Astrocyte (in vitro differentiated cells and primary cell): ENCODE measurements at regions not wholly inside any gene's neighbourhood (a gene's known extent, or its start where the extent isn't known, plus 50 kb on each side); places are given as distances from the start of the nearest gene placed in this dataset.
"Not testable (repeated sequence)": the region's sequence is repeated elsewhere in the genome, so short reads cannot be mapped to it uniquely, and the experiment has no call there.

Experiments
- DNase-seq: peaks from one replicate; pipeline ENCODE4 v3.0.0-alpha.2; 2010; ENCODE audit warnings: low read depth
- FAIRE-seq: peaks from 2 replicates; lab custom pipeline; 2011; peaks lifted over from hg19 to GRCh38; lab: Jason Lieb, UNC
- H2AFZ ChIP-seq: 2 replicates; pipeline ENCODE4 v1.6.0; 2012; ENCODE audit warnings: low read depth, low read length, inconsistent platforms
- H3K27ac ChIP-seq: 2 replicates; pipeline ENCODE4 v1.5.1; 2011; ENCODE audit warnings: low read depth, low read length, inconsistent platforms
- H3K27me3 ChIP-seq: 2 replicates; pipeline ENCODE4 v1.6.0; 2011; ENCODE audit warnings: low read length, inconsistent platforms; ENCODE audit not compliant: insufficient read depth
- H3K36me3 ChIP-seq: 2 replicates; pipeline ENCODE4 v1.5.1; 2011; ENCODE audit warnings: low read length, inconsistent platforms; ENCODE audit not compliant: insufficient read depth
- H3K4me1 ChIP-seq: 2 replicates; pipeline ENCODE4 v1.5.1; 2011; ENCODE audit warnings: low read length, inconsistent platforms; ENCODE audit not compliant: insufficient read depth
- H3K4me2 ChIP-seq: 2 replicates; pipeline ENCODE4 v1.6.0; 2012; ENCODE audit warnings: low read length, inconsistent platforms
- H3K4me3 ChIP-seq: 2 replicates; pipeline ENCODE4 v1.5.1; 2011; ENCODE audit warnings: low read depth, mild to moderate bottlenecking, low read length, inconsistent platforms; ENCODE audit not compliant: insufficient read depth
- H3K79me2 ChIP-seq: 2 replicates; pipeline ENCODE4 v1.6.0; 2012; ENCODE audit warnings: mild to moderate bottlenecking, low read length, inconsistent platforms; ENCODE audit not compliant: insufficient read depth
- H3K9ac ChIP-seq: 2 replicates; pipeline ENCODE4 v1.6.0; 2012; ENCODE audit warnings: mild to moderate bottlenecking, low read length, inconsistent platforms
- H3K9me3 ChIP-seq: 2 replicates; pipeline ENCODE4 v1.5.1; 2012; ENCODE audit warnings: low read depth, mild to moderate bottlenecking, low read length, inconsistent platforms; ENCODE audit not compliant: insufficient read depth
- H4K20me1 ChIP-seq: 2 replicates; pipeline ENCODE4 v1.6.0; 2012; ENCODE audit warnings: low read length, inconsistent platforms; ENCODE audit not compliant: insufficient read depth
- H3K27ac Mint-ChIP-seq: one replicate; pipeline ENCODE4 v1.8.0; 2021; ENCODE audit warnings: mild to moderate bottlenecking, mixed read lengths; ENCODE audit not compliant: unreplicated experiment
- H3K27me3 Mint-ChIP-seq: one replicate; pipeline ENCODE4 v1.8.0; 2021; ENCODE audit warnings: low read depth, mixed read lengths; ENCODE audit not compliant: unreplicated experiment
- H3K36me3 Mint-ChIP-seq: one replicate; pipeline ENCODE4 v1.8.0; 2021; ENCODE audit warnings: low read depth, mixed read lengths; ENCODE audit not compliant: unreplicated experiment
- H3K4me1 Mint-ChIP-seq: one replicate; pipeline ENCODE4 v1.8.0; 2021; ENCODE audit warnings: low read depth, mixed read lengths; ENCODE audit not compliant: unreplicated experiment
- H3K4me3 Mint-ChIP-seq: one replicate; pipeline ENCODE4 v1.8.0; 2021; ENCODE audit warnings: mild to moderate bottlenecking, moderate library complexity, mixed read lengths; ENCODE audit not compliant: unreplicated experiment
- H3K9me3 Mint-ChIP-seq: one replicate; pipeline ENCODE4 v1.8.0; 2021; ENCODE audit warnings: mild to moderate bottlenecking, mixed read lengths; ENCODE audit not compliant: unreplicated experiment
- EZH2 ChIP-seq: IDR thresholded peaks from 2 replicates; pipeline ENCODE4 v1.6.1; 2012; ENCODE audit warnings: mild to moderate bottlenecking, low read length, inconsistent platforms; ENCODE audit not compliant: insufficient read depth
- TF ChIP-seq, protein P1 (sequence below): IDR thresholded peaks from 2 replicates; pipeline ENCODE4 v1.5.1; 2011; ENCODE audit warnings: low read depth, mild to moderate bottlenecking, inconsistent platforms, low read length, moderate library complexity; ENCODE audit not compliant: insufficient read depth

DNA sequence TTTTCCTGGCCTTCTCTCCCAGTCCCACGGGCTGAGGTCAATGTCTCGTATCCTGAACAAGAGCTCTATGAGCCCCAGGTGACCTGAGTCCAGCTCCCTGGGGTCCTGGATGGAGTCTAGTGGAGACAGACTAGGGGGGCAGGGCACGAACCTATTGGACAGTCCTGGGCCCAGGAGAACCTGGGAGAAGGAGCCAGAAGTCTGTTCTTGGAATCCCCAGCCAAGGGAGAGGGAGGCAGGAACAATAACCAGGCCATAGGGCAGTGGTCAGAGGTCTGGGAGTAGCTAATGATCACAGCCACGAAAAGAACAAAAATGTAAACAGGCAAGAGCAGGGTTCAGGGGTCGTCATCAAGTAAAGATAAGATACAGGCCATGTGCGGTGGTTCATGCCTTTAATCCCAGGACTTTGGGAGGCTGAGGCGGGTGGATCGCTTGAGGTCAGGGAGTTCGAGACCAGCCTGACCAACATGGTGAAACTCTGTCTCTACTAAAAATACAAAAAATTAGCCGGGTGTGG, 60.8 kb downstream of the COPRS start:
- Histone ChIP-seq H3K36me3 (no peaks in the 10 kb centered on the region), H3K4me3 (no peak overlapping the region), H3K27me3 (no peaks in the 10 kb centered on the region), H2AFZ (no peak overlapping the region), H4K20me1 (no peaks in the 10 kb centered on the region), H3K27ac (no peak overlapping the region), H3K4me2 (no peak overlapping the region), H3K9ac (no peak overlapping the region), H3K9me3 (no peaks in the 10 kb centered on the region), H3K4me1 (no peaks in the 10 kb centered on the region), H3K79me2 (no peaks in the 10 kb centered on the region)
- TF ChIP-seq, protein P1, sequence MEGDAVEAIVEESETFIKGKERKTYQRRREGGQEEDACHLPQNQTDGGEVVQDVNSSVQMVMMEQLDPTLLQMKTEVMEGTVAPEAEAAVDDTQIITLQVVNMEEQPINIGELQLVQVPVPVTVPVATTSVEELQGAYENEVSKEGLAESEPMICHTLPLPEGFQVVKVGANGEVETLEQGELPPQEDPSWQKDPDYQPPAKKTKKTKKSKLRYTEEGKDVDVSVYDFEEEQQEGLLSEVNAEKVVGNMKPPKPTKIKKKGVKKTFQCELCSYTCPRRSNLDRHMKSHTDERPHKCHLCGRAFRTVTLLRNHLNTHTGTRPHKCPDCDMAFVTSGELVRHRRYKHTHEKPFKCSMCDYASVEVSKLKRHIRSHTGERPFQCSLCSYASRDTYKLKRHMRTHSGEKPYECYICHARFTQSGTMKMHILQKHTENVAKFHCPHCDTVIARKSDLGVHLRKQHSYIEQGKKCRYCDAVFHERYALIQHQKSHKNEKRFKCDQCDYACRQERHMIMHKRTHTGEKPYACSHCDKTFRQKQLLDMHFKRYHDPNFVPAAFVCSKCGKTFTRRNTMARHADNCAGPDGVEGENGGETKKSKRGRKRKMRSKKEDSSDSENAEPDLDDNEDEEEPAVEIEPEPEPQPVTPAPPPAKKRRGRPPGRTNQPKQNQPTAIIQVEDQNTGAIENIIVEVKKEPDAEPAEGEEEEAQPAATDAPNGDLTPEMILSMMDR, result no peak
- TF ChIP-seq EZH2, result no peak
- Mint-ChIP-seq H3K27me3 (peaks cover 15% of the 10 kb centered on the region), H3K4me3 (no peak overlapping the region), H3K27ac (no peak overlapping the region), H3K36me3 (no peaks in the 10 kb centered on the region), H3K4me1 (no peaks in the 10 kb centered on the region), H3K9me3 (no peaks in the 10 kb centered on the region)
- FAIRE-seq (no peak), DNase-seq (no peak)

DNA sequence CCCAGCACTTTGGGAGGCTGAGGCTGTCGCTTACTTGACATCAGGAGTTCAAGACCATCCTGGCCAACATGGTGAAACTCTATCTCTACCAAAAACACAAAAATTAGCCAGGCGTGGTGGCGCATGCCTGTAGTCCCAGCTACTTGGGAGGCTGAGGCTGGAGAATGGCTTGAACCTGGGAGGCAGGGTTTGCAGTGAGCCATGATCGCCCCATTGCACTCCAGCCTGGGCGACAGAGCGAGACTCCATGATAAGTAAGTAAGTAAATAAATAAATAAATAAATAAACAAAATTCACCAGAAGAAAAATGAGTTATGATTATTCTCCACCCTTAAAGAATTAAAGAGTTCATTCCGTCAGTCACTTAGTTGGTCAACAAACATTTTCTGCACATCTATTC, 63.1 kb downstream of the COPRS start:
- FAIRE-seq, H3K4me3 Mint-ChIP-seq, H3K36me3 Mint-ChIP-seq: not testable (repeated sequence)

DNA sequence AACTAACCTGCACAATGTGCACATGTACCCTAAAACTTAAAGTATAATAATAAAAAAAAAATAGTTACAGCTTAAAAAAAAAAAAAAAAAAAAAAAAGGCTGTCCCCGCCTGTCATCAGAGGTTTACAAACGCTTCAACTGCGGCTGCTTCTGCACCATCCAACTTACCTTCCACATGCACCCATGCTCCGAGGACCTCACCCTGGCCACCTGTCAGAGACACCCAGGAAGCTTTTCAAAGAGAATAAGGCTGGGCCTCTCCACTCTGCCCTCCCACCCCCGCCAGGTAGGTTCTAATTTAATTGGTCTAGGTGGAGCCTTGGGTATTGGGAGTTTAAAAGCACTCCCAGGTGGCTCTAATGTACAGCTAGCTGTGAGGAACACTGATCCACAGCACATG, 64.9 kb downstream of the COPRS start:
- Histone ChIP-seq H3K27ac (no peak overlapping the region), H4K20me1 (no peaks in the 10 kb centered on the region), H3K4me2 (no peak overlapping the region), H2AFZ (no peak overlapping the region), H3K4me3 (no peak overlapping the region), H3K9ac (no peak overlapping the region), H3K79me2 (no peaks in the 10 kb centered on the region), H3K27me3 (peaks cover 3% of the 10 kb centered on the region), H3K9me3 (no peaks in the 10 kb centered on the region), H3K36me3 (no peaks in the 10 kb centered on the region), H3K4me1 (no peaks in the 10 kb centered on the region)
- TF ChIP-seq, protein P1, result no peak
- no peak for TF ChIP-seq EZH2
- Mint-ChIP-seq H3K4me1 (no peaks in the 10 kb centered on the region), H3K27ac (no peak overlapping the region), H3K36me3 (no peaks in the 10 kb centered on the region), H3K4me3 (no peak overlapping the region), H3K27me3 (peaks cover 19% of the 10 kb centered on the region), H3K9me3 (peaks cover 4% of the 10 kb centered on the region)
- DNase-seq, result no peak
- no peak for FAIRE-seq

More for the DNA sequence above, 63.1 kb downstream of the COPRS start:
- DNase-seq, H3K4me3 ChIP-seq, H3K4me1 ChIP-seq, H3K4me1 Mint-ChIP-seq, H3K27me3 ChIP-seq, H3K9me3 Mint-ChIP-seq, H3K36me3 ChIP-seq, H3K27ac ChIP-seq, H3K79me2 ChIP-seq, H2AFZ ChIP-seq, H3K27ac Mint-ChIP-seq, H4K20me1 ChIP-seq, H3K4me2 ChIP-seq, H3K9ac ChIP-seq, H3K9me3 ChIP-seq: not testable (repeated sequence)
- H3K27me3 Mint-ChIP-seq, result peaks cover 23% of the 10 kb centered on the region

DNA sequence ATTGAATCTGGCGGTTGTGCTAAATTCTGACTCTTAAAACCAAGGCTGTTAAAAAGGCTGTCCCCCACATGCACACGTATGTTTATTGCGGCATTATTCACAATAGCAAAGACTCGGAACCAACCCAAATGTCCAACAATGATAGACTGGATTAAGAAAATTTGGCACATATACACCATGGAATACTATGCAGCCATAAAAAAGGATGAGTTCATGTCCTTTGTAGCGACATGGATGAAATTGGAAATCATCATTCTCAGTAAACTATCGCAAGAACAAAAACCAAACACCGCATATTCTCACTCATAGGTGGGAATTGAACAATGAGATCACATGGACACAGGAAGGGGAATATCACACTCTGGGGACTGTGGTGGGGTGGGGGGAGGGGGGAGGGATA, 65.4 kb downstream of the COPRS start:
- not testable (repeated sequence) for H2AFZ ChIP-seq, H3K4me3 ChIP-seq, H3K36me3 ChIP-seq, H3K36me3 Mint-ChIP-seq, H3K9ac ChIP-seq, H3K9me3 ChIP-seq, DNase-seq, H3K4me1 Mint-ChIP-seq, H3K79me2 ChIP-seq, H3K27me3 ChIP-seq, H3K27ac Mint-ChIP-seq, H3K27ac ChIP-seq, H3K4me1 ChIP-seq, FAIRE-seq, H3K9me3 Mint-ChIP-seq, H4K20me1 ChIP-seq, H3K4me3 Mint-ChIP-seq, H3K4me2 ChIP-seq
- H3K27me3 Mint-ChIP-seq, result peaks cover 20% of the 10 kb centered on the region
